Suprapubic skin (tissue), 4 donors: ENCODE measurements at regions not wholly inside any gene's neighbourhood (a gene's known extent, or its start where the extent isn't known, plus 50 kb on each side); places are given as distances from the start of the nearest gene placed in this dataset.

Experiments used
- CTCF ChIP-seq, 2 donors: fragments of 200-600 bp in 1 of 2; fragments of 450-650 bp in 1 of 2; sonication (generic) in 1 of 2; IDR thresholded peaks; one replicate each; pipeline ENCODE4 v1.5.1; 2016 to 2019; ENCODE audit warnings: antibody characterized with exemption in 2 of 2, mild to moderate bottlenecking in 1 of 2, moderate library complexity in 1 of 2
- EP300 ChIP-seq: sonication (generic); formaldehyde crosslinking; IDR thresholded peaks from one replicate; pipeline ENCODE4 v1.6.1; 2017; ENCODE audit warnings: antibody characterized with exemption
- POLR2A ChIP-seq, 2 donors: fragments of 450-650 bp; IDR thresholded peaks; one replicate each; pipeline ENCODE4 v1.6.1; 2017; ENCODE audit warnings: antibody characterized with exemption in 2 of 2, mild to moderate bottlenecking in 2 of 2, moderate library complexity in 2 of 2
- POLR2AphosphoS5 ChIP-seq, 3 donors: sonication (generic); formaldehyde crosslinking; IDR thresholded peaks; one replicate each; pipeline ENCODE4 v1.6.1; 2017; ENCODE audit warnings: antibody characterized with exemption in 3 of 3

GRCh38 chr7:131234719-131235488 is 92.8 kb upstream of the MKLN1 start:
- TF ChIP-seq POLR2A (IDR thresholded peaks at IDR 0.05) (no peak), CTCF (IDR thresholded peaks at IDR 0.05) (no peak), POLR2AphosphoS5 (IDR thresholded peaks at IDR 0.05) (no peak), EP300 (no peak)
